HEK293T (cell line): ENCODE measurements at regions not wholly inside any gene's neighbourhood (a gene's known extent, or its start where the extent isn't known, plus 50 kb on each side); places are given as distances from the start of the nearest gene placed in this dataset.

Experiments
- CTCF ChIA-PET: fragments of 350-600 bp; formaldehyde crosslinking; extraction: SDS; loops from one replicate; lab custom pipeline; 2021; ENCODE audit warnings: antibody characterized with exemption, inconsistent platforms; lab: Yijun Ruan, JAX
- POLR2A ChIA-PET: fragments of 350-600 bp; formaldehyde crosslinking; extraction: SDS; loops from one replicate; lab custom pipeline; 2020; ENCODE audit warnings: antibody characterized with exemption, inconsistent platforms; lab: Yijun Ruan, JAX
- DNase-seq: peaks from one replicate; pipeline ENCODE4 v3.0.0; 2012; ENCODE audit warnings: mixed read lengths; ENCODE audit errors: extremely low spot score
- ARNT ChIP-seq: fragments of 450-650 bp; IDR thresholded peaks from 2 replicates; pipeline ENCODE4 v1.6.1; 2017; ENCODE audit warnings: mild to moderate bottlenecking
- BHLHE40 ChIP-seq: fragments of 450-650 bp; IDR thresholded peaks from 2 replicates; pipeline ENCODE4 v1.6.1; 2016; ENCODE audit warnings: mild to moderate bottlenecking, moderate library complexity, borderline replicate concordance
- CTBP1 ChIP-seq: fragments of 450-650 bp; IDR thresholded peaks from 2 replicates; pipeline ENCODE4 v1.6.1; 2016; ENCODE audit warnings: borderline replicate concordance
- ELF4 ChIP-seq: fragments of 450-650 bp; IDR thresholded peaks from 2 replicates; pipeline ENCODE4 v1.6.1; 2017; ENCODE audit warnings: antibody characterized with exemption
- FOXA1 ChIP-seq: fragments of 450-650 bp; IDR thresholded peaks from 2 replicates; pipeline ENCODE4 v1.6.1; 2016; ENCODE audit warnings: mild to moderate bottlenecking
- FOXK2 ChIP-seq: fragments of 450-650 bp; IDR thresholded peaks from 2 replicates; pipeline ENCODE4 v1.6.1; 2016; ENCODE audit warnings: mild to moderate bottlenecking
- FOXM1 ChIP-seq: fragments of 450-650 bp; IDR thresholded peaks from 2 replicates; pipeline ENCODE4 v1.6.1; 2017; ENCODE audit warnings: mild to moderate bottlenecking, borderline replicate concordance
- HDGF ChIP-seq: fragments of 450-650 bp; IDR thresholded peaks from 2 replicates; pipeline ENCODE4 v1.6.1; 2017; ENCODE audit warnings: antibody characterized with exemption, borderline replicate concordance
- L3MBTL2 ChIP-seq: fragments of 450-650 bp; conservative IDR thresholded peaks from 2 replicates; pipeline ENCODE4 v1.6.1; 2016; ENCODE audit warnings: mild to moderate bottlenecking
- LEF1 ChIP-seq: fragments of 450-650 bp; IDR thresholded peaks from 2 replicates; pipeline ENCODE4 v1.6.1; 2017; ENCODE audit warnings: mild to moderate bottlenecking, borderline replicate concordance
- NFRKB ChIP-seq: fragments of 450-650 bp; IDR thresholded peaks from 2 replicates; pipeline ENCODE4 v1.6.1; 2016; ENCODE audit warnings: mild to moderate bottlenecking, moderate library complexity
- PKNOX1 ChIP-seq: fragments of 450-650 bp; IDR thresholded peaks from 2 replicates; pipeline ENCODE4 v1.6.1; 2016
- SP1 ChIP-seq: fragments of 450-650 bp; IDR thresholded peaks from 2 replicates; pipeline ENCODE4 v1.6.1; 2017
- SUZ12 ChIP-seq: fragments of 450-650 bp; IDR thresholded peaks from 2 replicates; pipeline ENCODE4 v1.6.1; 2016; ENCODE audit warnings: mild to moderate bottlenecking
- TARDBP ChIP-seq: fragments of 450-650 bp; IDR thresholded peaks from 2 replicates; pipeline ENCODE4 v1.6.1; 2016
- ZNF384 ChIP-seq: fragments of 450-650 bp; IDR thresholded peaks from 2 replicates; pipeline ENCODE4 v1.6.1; 2016

DNA sequence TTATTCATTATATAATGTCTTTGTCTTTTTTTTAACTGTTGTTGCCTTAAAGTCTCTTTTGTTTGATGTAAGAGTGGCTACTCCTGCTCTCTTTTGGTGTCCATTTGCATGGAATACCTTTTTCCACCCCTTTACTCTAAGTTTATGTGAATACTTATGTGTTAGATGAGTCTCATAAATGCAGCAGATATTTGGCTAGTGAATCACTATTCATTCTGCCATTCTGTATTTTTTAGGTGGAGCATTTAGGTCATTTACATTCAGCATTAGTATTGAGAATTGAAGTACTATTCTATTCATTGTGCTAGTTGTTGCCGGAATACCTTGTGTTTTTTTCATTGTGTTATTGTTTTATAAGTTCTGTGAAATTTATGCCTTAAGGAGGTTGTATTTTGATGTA is 317.1 kb downstream of the ANXA1 start:
- CTCF ChIA-PET: no interaction called here
- POLR2A ChIA-PET: no interaction called here
- DNase-seq: no peak
- TF ChIP-seq LEF1 (no peak), FOXM1 (no peak), ARNT (no peak), PKNOX1 (no peak), NFRKB (no peak), ELF4 (no peak), TARDBP (no peak), SUZ12 (no peak), SP1 (no peak), HDGF (no peak), BHLHE40 (no peak), ZNF384 (no peak), FOXK2 (no peak), CTBP1 (no peak), FOXA1 (no peak), L3MBTL2 (no peak)

DNA sequence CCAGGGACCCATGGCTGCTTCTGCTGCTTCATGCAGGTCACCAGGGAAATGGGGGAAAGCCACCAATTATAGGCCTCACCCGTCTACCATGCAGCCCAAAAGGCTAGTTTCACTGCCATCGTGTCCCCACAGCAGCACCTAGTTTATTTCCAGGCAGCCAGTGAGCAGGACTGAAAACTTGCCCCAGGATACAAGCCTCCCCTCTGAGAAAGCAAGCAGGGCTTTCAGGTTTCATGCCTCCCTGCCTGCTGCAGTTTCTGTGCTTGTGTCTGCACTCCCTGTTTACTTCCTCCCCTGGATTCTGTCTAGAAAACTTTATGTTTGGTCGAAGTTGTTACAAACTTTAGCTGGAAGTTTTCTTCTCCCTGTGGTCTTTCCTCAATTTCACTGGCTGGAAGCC is 319.1 kb downstream of the ANXA1 start:
- ChIA-PET POLR2A (no interaction called here), CTCF (no interaction called here)
- no peak for DNase-seq
- TF ChIP-seq SUZ12: no peak
- TF ChIP-seq FOXM1: no peak
- no peak for TF ChIP-seq ZNF384
- TF ChIP-seq FOXA1: no peak
- TF ChIP-seq PKNOX1: no peak
- TF ChIP-seq ARNT: no peak
- TF ChIP-seq NFRKB: no peak
- no peak for TF ChIP-seq ELF4
- no peak for TF ChIP-seq HDGF

DNA sequence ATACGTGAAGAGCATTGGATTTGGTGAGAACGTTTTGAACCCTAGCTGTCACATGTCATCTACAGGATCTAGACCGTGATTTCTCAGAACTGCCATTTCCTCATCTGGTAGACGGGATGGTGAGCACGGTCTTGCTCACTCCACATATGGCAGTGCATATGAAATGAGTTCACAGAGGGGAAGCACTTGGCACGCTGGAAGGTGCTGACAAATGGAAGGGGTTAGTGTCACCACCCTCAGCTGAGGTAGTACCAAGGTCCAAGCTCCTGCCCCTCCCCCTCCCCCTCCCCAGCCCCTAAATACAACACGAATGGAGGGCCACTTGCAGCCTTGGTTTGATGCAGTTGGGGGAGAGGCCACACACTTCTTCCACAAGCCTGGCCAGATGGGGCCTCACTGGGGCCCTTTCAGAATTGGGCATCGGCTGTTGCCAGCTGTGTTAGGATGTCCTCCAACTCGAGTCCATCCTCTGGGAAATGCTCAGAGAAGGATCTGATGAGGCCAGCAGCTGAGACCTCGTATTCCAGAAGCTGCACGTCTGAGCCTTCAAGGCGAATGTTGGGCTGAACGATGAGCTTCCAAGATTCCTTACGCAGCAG is 322.4 kb downstream of the ANXA1 start:
- ChIA-PET POLR2A (no interaction called here), CTCF (no interaction called here)
- DNase-seq: no peak
- TF ChIP-seq ZNF384 (no peak), LEF1 (no peak), L3MBTL2 (no peak)

DNA sequence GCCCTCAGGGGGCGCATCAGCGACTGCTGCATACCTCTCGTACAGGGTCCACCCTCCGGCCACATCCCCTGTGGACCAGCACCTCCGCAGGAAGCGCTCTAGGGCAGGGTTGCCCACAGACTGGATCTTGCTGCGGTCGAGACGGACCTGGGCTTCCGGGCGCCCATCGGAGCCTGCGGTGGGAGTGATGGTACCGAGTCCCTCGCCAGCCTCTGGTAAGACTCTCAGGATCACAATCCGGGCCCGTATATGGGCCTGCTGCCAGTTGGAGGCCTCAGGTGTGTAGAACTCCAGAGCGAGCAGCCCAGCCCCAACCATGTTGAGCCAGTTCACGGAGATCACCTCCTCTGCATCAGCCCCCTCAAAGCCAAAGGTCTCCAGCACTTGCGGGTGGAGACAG is 323.0 kb downstream of the ANXA1 start:
- TF ChIP-seq LEF1 (no peak), SUZ12 (no peak), CTBP1 (no peak), ZNF384 (no peak), BHLHE40 (no peak), FOXK2 (no peak), TARDBP (no peak), SP1 (no peak), FOXM1 (no peak), PKNOX1 (no peak), FOXA1 (no peak), L3MBTL2 (no peak), NFRKB (no peak)
- CTCF ChIA-PET: no interaction called here
- POLR2A ChIA-PET: no interaction called here
- DNase-seq: no peak

DNA sequence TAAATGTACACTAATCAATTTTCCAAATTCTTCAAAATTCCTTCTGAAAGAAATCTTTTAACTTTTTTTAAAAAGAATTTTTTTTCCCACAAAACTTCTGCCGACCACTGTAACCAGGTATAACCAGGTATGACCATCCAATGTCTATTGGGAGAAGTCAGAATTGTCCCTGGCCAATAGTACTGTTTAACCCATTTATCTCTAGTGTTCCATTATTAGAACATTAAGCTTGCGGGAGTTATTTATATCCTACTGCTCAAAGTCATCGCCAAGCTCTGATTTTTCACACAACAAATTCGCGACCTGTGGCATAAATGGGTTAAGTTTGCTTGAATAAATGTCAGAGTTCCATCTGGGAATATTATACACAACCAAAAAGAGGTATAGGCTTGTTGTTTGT is 343.2 kb downstream of the ANXA1 start:
- DNase-seq: no peak
- CTCF ChIA-PET: no interaction called here
- POLR2A ChIA-PET: no interaction called here
- TF ChIP-seq FOXA1 (no peak), HDGF (no peak), BHLHE40 (no peak), FOXK2 (no peak), ARNT (no peak), FOXM1 (no peak), TARDBP (no peak), CTBP1 (no peak), PKNOX1 (no peak), NFRKB (no peak), L3MBTL2 (no peak), LEF1 (no peak), ZNF384 (no peak), SUZ12 (no peak), SP1 (no peak), ELF4 (no peak)

DNA sequence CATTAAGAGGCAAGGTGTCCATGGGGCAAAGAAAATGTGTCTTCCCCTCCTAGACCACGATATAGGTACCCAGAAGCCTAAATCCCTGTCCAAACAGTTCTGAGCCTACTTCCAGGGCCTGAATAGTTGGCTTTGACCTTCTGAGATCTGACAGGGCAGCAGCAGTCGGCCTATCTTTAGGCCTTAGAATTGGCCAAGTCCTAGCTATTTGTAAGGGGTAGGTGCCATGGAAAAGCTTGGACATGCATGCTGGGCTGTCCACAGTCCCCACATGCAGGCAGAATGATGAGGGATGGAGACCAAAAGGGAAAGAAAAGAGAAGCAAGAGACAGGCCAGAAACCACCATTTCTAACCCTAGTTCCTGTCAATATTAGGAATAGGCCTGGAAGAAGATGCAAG is 346.1 kb downstream of the ANXA1 start:
- ChIA-PET POLR2A (no interaction called here), CTCF (no interaction called here)
- no peak for DNase-seq
- TF ChIP-seq PKNOX1 (no peak), ELF4 (no peak), FOXM1 (no peak), BHLHE40 (no peak), ARNT (no peak)
